ENCODE measurements at regions not wholly inside any gene's neighbourhood (a gene's known extent, or its start where the extent isn't known, plus 50 kb on each side); places are given as distances from the start of the nearest gene placed in this dataset.
A peak's percentile ranks its signal among the peaks of the same experiment; 100 is the strongest.

GRCh38 chr3:73808862-73809509 lies 184.2 kb upstream of the PDZRN3 start:
- TF ChIP-seq CTCF (IDR thresholded peaks at IDR 0.05), result no peak
- TF ChIP-seq POLR2AphosphoS5 (IDR thresholded peaks at IDR 0.05), result peak; percentile 14
- TF ChIP-seq POLR2A (IDR thresholded peaks at IDR 0.05), result no peak

Data from prostate gland (tissue), 2 donors.